ENCODE measurements at regions not wholly inside any gene's neighbourhood (a gene's known extent, or its start where the extent isn't known, plus 50 kb on each side); places are given as distances from the start of the nearest gene placed in this dataset.

- Histone ChIP-seq H3K36me3 (no peaks in the 10 kb centered on the region), H3K27ac (no peak overlapping the region), H3K4me3 (no peak overlapping the region), H3K4me1 (no peaks in the 10 kb centered on the region), H3K9me3 (no peaks in the 10 kb centered on the region), H3K27me3 (no peaks in the 10 kb centered on the region)
- TF ChIP-seq POLR2A (IDR thresholded peaks at IDR 0.05) (no peak), CTCF (IDR thresholded peaks at IDR 0.05) (no peak)
- ATAC-seq (no peak), DNase-seq (no peak)
- 59% methylated on average over 9 of the region's 12 CpGs for WGBS (ENCODE audit: insufficient coverage, low coverage, low lambda C conversion rate, missing lambda C conversion rate)
- intact Hi-C loops (cut with DNase I), result no loop called here
These were observed 602.5 kb upstream of the ARGLU1 start for GRCh38 chr13:107170270-107170931.

- TF ChIP-seq POLR2A (IDR thresholded peaks at IDR 0.05) (no peak), CTCF (IDR thresholded peaks at IDR 0.05) (no peak)
- 71% methylated on average over 2 of the region's 2 CpGs for WGBS (ENCODE audit: insufficient coverage, low coverage, low lambda C conversion rate, missing lambda C conversion rate)
- Histone ChIP-seq H3K4me3 (no peak overlapping the region), H3K36me3 (no peaks in the 10 kb centered on the region), H3K9me3 (no peaks in the 10 kb centered on the region), H3K27me3 (no peaks in the 10 kb centered on the region), H3K4me1 (no peaks in the 10 kb centered on the region), H3K27ac (no peak overlapping the region)
- no peak for ATAC-seq
- intact Hi-C loops (cut with DNase I), result no loop called here
- DNase-seq, result no peak
These were observed 589.3 kb upstream of the ARGLU1 start for GRCh38 chr13:107157271-107157670.

DNA sequence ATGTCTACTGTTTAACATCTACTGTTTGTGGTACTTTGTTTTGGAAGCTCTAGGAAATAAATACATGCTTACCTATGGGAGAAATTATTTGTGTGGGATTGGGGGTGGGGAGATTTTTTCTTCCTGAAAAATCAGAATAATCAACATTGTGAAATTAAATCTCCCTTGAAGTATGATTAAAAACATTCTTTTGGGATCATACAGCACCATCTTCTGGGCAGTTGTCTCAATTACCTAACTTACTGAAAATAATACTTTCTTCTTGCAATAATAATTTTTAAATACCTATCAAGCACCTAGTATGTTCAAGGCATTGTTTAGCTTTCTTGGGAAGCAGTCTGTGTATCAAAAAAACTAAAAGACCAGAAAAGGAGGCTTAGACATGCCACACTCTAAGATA, 576.5 kb upstream of the ARGLU1 start:
- TF ChIP-seq POLR2A (IDR thresholded peaks at IDR 0.05), result no peak
- peak in 3 of 4 donors; percentile 8 to 25 (median 19) for TF ChIP-seq CTCF (IDR thresholded peaks at IDR 0.05)
- Histone ChIP-seq H3K4me1 (no peaks in the 10 kb centered on the region), H3K4me3 (no peak overlapping the region), H3K9me3 (no peaks in the 10 kb centered on the region), H3K27ac (no peak overlapping the region), H3K27me3 (no peaks in the 10 kb centered on the region), H3K36me3 (no peaks in the 10 kb centered on the region)
- no peak for ATAC-seq
- intact Hi-C loops (cut with DNase I), result no loop called here
- DNase-seq, result no peak

- WGBS (ENCODE audit: insufficient coverage, low coverage, low lambda C conversion rate, missing lambda C conversion rate), result 13% methylated on average over 3 of the region's 3 CpGs
- TF ChIP-seq POLR2A (IDR thresholded peaks at IDR 0.05) (no peak), CTCF (IDR thresholded peaks at IDR 0.05) (no peak)
- ATAC-seq (peak in 2 of 4 donors; percentile 49 to 52), DNase-seq (no peak)
- no peak overlapping the region for H3K27ac ChIP-seq
- no peaks in the 10 kb centered on the region for H3K36me3 ChIP-seq
- no peaks in the 10 kb centered on the region for H3K4me1 ChIP-seq
- no peaks in the 10 kb centered on the region for H3K9me3 ChIP-seq
- H3K4me3 ChIP-seq, result no peak overlapping the region
- intact Hi-C loops (cut with DNase I), result no loop called here
- H3K27me3 ChIP-seq, result no peaks in the 10 kb centered on the region
These were observed 573.8 kb upstream of the ARGLU1 start for GRCh38 chr13:107141767-107142166.

DNA sequence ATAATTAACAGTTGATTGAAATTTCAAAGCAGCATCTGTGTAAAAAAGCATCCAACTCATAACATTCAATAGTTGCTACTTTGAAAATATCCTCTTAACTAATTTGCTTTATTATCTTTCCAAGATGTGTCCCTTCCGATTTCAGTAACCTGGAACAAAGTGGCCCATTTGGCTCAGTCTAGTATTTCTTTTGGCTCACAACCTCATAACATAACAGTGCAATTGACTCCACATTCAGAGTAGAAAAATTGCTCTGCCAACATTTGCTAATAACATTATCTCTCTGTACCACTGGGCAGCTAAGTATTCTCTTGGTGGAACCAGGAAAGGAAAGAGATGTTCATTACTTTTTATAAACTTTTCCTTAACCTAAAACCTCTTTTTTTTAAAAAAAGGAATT, 571.1 kb upstream of the ARGLU1 start:
- TF ChIP-seq POLR2A (IDR thresholded peaks at IDR 0.05), result no peak
- TF ChIP-seq CTCF (IDR thresholded peaks at IDR 0.05), result no peak
- ATAC-seq, result peak in 1 of 4 donors; percentile 44

More for the DNA sequence above, 571.1 kb upstream of the ARGLU1 start:
- 6% methylated on average over 1 of the region's 1 CpG for WGBS (ENCODE audit: insufficient coverage, low coverage, low lambda C conversion rate, missing lambda C conversion rate)
- intact Hi-C loops (cut with DNase I), result no loop called here
- no peak for DNase-seq
- Histone ChIP-seq H3K27me3 (no peaks in the 10 kb centered on the region), H3K4me3 (no peak overlapping the region), H3K27ac (no peak overlapping the region), H3K9me3 (no peaks in the 10 kb centered on the region), H3K4me1 (no peaks in the 10 kb centered on the region), H3K36me3 (no peaks in the 10 kb centered on the region)
